ENCODE measurements at regions not wholly inside any gene's neighbourhood (a gene's known extent, or its start where the extent isn't known, plus 50 kb on each side); places are given as distances from the start of the nearest gene placed in this dataset.

DNA sequence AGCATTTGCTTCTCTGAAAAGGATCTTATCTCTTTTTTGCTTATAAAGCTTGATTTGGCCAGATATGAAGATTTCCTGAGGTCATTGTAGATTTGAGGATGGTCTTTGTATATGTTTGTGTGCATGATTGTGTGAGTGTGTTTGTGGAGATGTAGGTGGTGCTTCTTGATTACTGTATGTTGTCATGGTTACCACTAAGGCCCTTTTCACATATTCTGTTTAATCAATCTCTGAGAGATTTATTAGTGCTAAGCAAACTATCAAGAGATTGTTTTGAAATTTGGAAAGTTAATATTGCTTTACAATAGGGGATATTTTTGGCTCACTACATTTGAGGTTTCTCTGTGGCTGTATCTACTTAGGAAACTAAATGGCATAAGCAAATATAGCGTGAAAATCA is 191.7 kb downstream of the S1PR1 start:
- TF ChIP-seq, protein P1, sequence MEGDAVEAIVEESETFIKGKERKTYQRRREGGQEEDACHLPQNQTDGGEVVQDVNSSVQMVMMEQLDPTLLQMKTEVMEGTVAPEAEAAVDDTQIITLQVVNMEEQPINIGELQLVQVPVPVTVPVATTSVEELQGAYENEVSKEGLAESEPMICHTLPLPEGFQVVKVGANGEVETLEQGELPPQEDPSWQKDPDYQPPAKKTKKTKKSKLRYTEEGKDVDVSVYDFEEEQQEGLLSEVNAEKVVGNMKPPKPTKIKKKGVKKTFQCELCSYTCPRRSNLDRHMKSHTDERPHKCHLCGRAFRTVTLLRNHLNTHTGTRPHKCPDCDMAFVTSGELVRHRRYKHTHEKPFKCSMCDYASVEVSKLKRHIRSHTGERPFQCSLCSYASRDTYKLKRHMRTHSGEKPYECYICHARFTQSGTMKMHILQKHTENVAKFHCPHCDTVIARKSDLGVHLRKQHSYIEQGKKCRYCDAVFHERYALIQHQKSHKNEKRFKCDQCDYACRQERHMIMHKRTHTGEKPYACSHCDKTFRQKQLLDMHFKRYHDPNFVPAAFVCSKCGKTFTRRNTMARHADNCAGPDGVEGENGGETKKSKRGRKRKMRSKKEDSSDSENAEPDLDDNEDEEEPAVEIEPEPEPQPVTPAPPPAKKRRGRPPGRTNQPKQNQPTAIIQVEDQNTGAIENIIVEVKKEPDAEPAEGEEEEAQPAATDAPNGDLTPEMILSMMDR (conservative IDR thresholded peaks at IDR 0.05; ENCODE audit: low read depth, low read length): no peak
- TF ChIP-seq EZH2 (IDR thresholded peaks at IDR 0.05; ENCODE audit: borderline replicate concordance, low read depth, low read length, poor library complexity, severe bottlenecking): no peak
